ENCODE measurements at regions not wholly inside any gene's neighbourhood (a gene's known extent, or its start where the extent isn't known, plus 50 kb on each side); places are given as distances from the start of the nearest gene placed in this dataset.

DNA sequence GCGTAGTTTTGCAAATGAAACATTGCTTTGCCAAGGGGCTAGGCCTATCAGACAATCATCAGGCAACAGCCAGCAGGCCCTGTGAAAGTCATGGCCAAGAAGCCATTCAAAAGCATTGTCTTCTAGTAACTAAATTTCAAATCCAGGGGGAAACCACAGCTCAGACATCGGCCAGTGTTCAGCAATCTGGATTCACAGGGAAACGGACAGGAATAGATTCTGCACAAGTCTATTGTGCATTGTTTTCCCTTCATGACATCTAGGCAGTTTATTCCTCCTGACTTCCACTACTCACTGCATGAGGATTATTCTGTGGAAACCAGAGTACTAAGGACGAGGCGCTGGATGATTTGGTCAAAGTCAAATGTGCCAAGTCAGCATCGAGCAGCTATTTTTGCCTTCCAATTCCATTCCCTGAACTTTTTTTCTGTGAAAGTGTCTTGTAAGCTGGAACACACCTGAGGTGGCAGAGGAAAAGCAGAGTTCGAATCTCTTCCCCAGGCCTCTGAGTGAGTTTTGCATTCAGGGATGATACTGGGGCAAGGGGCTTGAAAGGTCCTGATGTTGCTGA is 75.4 kb downstream of the VCPKMT start:
- no peak for DNase-seq

DNA sequence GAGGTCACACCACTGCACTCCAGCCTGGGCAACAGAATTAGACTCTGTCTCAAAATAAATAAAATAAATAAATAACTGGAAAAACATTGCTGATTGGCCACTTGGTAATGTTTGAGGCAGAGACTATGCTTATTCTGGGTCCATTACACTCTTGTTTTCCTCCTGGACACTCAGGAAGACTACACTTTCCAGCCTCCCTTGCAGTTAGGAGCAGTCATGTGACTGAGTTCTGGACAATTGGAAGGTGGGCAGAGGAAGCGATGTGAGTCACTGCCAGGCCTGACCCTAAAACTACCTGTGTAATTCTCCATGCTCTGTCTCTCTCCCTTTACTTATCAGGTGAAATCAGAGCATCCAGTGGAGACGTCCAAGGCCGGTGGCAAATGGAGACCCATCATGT is 74.4 kb downstream of the VCPKMT start:
- no peak for DNase-seq

DNA sequence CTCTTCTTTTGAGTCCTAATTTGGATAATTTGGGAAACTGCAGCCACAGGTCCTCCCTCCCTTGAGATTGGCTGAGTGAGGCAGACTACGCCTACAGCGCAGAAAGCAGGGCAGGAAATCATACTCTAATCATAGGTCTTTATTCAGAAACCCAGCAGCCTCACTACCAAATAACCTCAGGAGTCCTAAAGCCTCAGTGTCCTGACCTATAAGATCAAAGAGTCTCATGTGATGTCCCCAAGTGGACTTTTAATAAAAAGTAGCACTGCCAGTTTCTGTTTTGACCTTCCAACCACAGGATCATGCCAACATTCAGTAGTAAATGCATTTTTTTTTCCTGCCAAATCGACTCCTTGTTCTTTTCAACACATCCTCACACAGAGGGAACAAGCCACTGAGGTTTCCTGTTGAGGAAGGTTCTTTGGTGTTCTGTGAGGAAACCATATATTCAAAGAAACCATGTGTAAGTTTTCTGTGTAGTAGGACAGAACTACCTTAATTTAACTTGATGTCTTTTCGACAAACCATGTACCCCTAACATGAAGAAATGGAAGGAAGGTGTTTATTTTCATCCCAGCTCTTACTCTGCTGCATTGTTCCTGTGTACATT is 72.2 kb downstream of the VCPKMT start:
- no peak for DNase-seq

DNA sequence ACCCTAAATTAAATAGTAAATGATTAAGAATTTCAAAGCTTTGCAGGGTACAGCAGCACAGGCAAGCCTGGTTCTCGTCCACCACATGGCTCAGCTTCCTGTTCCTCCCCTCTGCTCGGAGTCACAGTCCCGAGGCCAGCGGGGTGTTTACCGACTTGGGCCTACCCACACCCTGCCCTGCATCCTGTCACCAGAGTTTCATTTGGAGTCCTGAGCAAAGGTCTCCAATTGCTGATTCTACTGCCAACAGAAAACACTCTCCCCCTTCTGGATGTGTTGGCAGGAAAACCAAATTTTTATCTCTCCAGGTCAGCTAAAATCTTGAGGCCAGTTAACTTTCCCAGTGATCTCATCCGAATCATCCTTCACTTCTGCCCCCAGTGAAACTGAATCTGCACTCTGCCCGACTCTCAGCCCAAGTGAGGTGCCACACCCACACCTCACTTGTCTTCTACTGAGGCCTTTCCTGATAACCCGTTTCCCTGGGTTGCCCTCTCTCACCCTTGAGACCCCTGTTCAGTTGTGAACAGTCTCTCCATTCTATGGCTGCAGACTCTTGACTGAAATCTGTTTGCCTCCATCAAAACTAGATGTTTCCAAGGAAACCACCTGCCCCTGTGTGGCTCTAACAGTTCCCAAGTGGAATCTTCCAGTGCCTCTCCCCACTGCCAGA is 71.2 kb downstream of the VCPKMT start:
- no peak for DNase-seq

DNA sequence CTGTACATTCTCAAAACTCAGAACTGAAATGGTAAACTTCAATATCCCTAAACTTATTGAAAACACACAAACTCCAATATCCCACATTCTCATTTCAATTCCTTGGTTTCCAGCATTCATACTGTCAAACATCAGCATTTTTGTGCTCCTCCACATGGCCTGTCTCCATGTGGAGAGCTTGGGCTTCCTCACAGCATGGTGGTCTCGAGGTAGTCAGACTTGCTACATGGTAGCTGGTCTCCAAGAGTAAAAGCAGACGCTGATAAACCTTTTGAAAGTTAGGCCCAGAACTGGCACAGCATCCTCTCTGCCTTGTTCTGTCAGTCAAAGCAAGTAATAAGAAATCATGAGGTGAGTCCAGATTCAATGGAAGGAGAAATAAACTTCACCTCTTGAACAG is 70.5 kb downstream of the VCPKMT start:
- DNase-seq = no peak

DNA sequence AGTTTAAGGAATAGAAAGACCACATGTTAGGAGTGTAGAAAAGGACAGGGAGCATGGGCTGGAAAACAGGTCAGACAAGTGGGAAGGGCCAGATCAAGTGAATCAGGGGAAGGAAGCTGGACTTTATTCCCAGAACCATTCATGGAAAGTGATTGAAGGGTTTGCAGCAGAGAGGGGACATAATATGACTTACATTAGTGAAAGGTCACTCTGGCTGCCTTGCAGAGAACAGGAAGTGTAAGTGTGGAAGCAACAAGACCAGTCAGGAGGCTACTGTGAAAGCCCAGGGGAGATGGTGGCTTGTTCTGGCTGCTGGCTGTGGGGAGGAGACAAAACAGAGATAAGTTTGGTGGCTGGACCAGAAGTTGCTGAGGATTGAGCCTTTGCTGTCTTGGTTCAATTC is 69.1 kb downstream of the VCPKMT start:
- DNase-seq = no peak

DNA sequence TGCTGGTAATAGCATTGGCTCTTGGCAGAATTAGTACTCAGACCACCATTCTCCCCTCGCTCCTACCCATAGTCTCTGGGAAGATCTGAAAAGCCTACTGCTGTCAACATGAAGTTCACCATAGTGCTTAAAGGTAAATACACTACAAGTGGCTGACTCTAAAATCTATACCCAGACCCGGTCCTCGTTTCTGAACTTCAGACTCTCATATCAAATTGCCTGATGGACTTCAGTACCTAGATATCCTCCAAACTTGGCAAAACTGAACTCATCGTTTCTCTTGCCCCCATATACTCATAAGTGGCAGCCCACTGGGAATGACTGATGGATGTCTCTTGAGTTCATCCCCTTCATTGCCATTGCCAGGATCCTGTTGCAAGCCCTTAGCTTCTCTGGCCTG is 67.3 kb downstream of the VCPKMT start:
- DNase-seq = no peak

DNA sequence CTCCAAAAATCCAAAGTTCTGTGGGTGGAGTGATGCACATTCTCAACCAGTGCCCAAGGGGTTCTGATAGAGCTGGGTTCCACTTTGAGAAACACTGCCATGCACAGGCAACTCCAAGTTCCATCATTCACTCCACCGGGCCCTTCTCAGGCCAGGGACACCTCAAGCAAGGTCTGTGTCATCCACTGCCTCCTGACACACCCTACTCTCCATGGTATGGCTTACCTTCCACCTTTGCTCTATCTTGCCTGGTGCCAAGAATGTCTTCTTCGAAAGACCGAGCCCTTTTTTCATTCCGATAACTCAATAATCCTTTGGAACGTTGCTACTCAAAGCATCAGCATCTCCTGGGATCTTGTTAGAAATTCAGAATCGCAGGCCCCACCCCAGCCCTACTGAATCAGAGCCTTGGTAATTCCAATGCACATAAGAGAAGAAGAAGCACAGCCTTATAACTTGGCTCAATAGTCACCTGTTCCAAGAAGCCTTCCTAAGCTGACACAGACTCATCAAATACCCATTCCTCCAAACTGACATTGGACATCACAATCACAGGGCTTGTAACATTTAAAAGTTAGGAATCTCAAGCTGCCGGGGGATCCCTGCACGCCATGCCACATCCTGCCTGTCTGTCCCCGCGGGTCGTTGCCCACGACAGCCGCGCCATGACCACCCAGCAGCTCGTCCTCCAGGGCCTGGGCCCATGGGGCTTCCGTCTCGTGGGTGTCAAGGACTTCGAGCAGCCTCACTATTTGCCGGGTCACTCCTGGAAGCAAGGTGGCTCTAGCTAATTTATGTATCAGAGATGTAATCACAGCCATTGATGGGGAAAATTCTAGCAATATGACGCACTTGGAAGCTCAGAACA is 66.4 kb downstream of the VCPKMT start:
- DNase-seq = no peak

DNA sequence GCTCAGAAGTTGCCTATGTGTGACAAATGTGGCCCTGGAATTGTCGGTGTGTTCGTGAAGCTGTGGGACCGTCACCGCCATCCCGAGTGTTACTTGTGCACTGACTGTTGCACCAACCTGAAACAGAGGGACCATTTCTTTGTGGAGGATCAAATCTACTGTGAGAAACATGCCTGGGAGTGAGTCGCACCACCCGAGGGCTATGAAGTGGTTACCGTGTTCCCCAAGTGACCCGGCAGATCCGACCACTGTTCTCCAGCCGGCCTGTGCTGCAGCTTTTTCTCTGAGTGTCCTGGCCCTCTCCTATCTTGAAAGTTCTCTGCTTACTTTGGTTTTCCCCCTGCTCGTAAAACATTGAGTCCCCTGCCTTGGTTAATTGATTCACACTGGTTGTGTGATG is 65.3 kb downstream of the VCPKMT start:
- no peak for DNase-seq

DNA sequence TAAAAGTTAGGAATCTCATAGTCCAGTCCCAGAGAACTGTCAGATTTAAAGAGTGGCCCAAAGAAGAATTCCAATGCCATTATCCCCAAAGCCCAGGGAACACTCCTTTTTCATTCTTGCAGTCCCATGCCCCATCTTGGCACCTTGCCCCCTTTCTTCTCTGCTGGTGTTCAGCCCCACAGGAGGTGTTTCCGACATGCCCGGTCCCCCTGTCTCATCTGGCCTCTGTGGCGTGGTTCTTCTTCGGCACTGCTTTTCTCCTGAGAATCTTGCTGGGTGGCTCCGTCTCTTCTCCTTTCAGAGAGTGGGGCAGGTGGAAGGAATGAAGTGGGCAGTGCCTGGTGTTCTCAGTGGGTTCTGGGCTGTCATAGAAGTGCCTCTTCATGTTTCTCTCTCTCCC is 64.7 kb downstream of the VCPKMT start:
- no peak for DNase-seq

DNA sequence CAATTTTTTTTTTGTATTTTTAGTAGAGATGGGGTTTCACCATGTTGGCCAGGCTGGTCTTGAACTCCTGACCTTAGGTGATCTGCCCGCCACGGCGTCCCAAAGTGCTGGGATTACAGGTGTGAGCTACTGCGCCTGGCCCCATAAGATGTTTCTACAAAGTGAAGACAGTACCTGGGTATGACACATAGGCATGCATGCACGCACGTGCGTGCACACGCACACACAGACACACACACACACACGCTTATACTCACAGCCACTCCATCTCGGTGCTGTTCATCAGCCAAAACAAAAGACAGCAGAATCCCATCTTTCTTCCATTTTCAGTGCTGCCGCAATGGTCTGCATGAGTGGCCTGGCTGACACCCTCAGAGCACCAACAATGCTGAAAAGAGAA is 63.9 kb downstream of the VCPKMT start:
- DNase-seq = no peak

DNA sequence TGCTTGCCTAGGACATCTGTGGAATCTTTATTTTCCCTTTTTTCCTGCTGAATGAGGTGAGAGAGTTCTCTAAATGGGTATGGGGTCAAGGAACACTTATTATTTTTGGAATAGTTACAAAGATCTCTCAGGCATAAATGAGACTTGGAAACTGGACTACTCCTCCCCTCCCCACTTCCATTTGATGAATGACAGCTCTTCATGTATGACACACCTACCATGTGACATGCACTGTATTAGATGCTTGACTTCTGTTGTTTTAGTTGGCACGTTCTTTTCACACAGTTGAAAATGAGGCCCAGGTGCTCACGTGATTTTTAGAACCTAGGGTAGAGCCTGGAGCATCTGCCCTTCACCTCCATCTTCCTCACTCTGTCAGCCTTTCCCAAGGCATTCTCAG is 62.4 kb downstream of the VCPKMT start:
- DNase-seq = no peak

DNA sequence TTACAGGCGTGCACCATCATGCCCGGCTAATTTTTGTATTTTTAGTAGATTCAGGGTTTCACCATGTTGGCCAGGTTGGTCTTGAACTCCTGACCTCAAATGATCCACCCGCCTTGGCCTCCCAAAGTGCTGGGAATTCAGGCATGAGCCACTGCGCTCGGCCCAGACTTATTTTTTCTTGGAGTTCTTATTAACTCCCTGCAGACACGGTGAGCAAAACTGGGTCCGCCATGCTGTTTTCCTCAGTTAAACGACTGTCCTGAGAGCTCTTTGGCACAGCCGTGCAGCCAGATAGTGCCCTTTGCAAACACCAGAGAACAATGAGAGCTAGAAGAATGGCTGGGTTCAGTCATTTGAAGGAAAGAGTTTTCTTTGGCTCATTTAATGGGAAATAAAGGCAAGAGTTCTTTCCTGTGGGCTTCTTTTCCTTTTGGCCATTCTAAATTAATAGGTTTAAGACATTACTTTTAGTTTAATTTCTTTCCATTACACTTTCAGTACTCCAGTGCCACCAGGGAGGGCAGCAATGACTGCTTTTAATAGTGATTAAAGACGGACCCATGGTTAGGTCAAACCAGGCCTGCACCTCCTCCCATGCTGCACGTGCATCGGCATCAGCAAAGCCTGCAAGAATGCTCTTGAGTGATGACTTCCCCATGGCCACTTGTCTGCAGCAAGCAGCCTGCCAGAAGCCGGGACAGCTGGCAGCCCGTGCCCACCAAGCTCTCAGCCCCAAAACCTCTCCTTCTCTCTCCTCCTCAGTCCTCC is 60.7 kb downstream of the VCPKMT start:
- no peak for DNase-seq

DNA sequence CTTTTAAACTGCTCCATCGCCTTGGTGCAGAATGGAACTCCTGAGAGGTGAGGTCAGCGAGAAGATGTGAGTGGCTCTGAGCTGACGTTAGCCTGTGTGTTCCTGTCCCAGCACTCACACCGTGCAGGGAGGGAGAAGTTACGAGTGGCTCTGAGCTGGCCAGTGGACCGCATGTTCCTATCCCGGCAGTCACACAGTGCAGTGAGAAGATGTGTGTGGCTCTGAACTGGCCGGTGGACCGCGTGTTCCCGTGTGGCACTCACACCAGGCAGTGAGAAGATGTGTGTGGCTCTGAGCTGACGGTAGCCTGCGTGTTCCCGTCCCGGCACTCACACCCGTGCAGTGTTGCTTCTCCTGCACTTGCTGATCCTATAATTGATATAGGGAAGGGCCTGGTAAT is 59.9 kb downstream of the VCPKMT start:
- no peak for DNase-seq

DNA sequence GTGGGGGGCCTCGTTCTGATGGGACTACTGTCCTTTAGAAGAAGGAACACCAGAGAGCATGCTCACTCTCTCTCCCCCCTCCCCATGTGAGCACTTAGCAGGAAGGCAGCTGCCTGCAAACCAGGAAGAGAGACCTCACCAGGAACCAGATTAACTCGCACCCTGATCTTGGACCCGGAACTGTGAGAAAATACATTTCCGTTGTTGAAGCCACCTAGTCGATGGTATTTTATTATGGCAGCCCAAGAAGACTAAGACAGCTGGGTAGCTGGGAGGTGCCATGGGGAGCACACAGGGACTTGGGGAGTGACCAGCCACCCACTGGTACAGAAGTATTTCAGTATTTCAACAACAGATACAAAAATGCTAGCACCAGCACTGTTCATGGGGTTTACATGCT is 59.0 kb downstream of the VCPKMT start:
- no peak for DNase-seq

DNA sequence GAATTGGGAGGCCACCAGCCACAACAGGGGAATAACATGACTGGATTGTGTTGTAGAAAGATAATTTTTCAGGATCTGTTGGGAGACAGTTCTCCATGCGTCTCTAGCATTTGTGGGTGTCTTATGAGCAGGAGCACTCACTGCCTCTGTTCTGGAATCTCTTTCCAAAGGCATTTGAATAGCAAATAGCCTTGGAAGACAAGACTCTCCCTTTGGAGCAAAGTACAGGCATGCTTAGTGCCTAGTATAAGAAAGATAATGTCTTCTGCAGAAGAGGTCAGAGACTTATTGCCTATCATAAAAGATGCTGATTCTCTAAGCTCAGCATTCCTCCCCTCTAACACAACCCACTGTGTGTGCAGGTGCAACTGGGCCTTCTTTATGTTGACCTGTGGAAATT is 58.3 kb downstream of the VCPKMT start:
- DNase-seq = no peak
